Mucosa of rectum (tissue), 2 donors: ENCODE measurements at regions not wholly inside any gene's neighbourhood (a gene's known extent, or its start where the extent isn't known, plus 50 kb on each side); places are given as distances from the start of the nearest gene placed in this dataset.

Experiments used
- H3K27ac ChIP-seq, 2 donors: one replicate each; pipeline ENCODE4 v1.7.0; 2013; ENCODE audit warnings: inconsistent platforms in 2 of 2, low read depth in 2 of 2, low read length in 2 of 2
- H3K27me3 ChIP-seq, 2 donors: one replicate each; pipeline ENCODE4 v1.7.0; 2013; ENCODE audit warnings: low read length in 2 of 2; ENCODE audit not compliant: control insufficient read depth in 2 of 2, insufficient read depth in 2 of 2
- H3K36me3 ChIP-seq, 2 donors: one replicate each; pipeline ENCODE4 v1.7.0; 2013; ENCODE audit warnings: low read length in 2 of 2; ENCODE audit not compliant: control insufficient read depth in 2 of 2, insufficient read depth in 2 of 2
- H3K4me1 ChIP-seq, 2 donors: one replicate each; pipeline ENCODE4 v1.7.0; 2013; ENCODE audit warnings: low read length in 2 of 2, mild to moderate bottlenecking in 1 of 2; ENCODE audit not compliant: control insufficient read depth in 2 of 2, insufficient read depth in 2 of 2
- H3K4me3 ChIP-seq, 2 donors: one replicate each; pipeline ENCODE4 v1.7.0; 2013; ENCODE audit warnings: low read length in 2 of 2
- H3K9ac ChIP-seq, 2 donors: one replicate each; pipeline ENCODE4 v1.7.0; 2013; ENCODE audit warnings: low read length in 2 of 2, low read depth in 1 of 2, mild to moderate bottlenecking in 1 of 2
- H3K9me3 ChIP-seq, 2 donors: one replicate each; pipeline ENCODE4 v1.7.0; 2013; ENCODE audit warnings: low read length in 2 of 2; ENCODE audit not compliant: control insufficient read depth in 2 of 2
- donor health status: healthy.
- donor health status: Normal muscosa, but diverticular disease.

DNA sequence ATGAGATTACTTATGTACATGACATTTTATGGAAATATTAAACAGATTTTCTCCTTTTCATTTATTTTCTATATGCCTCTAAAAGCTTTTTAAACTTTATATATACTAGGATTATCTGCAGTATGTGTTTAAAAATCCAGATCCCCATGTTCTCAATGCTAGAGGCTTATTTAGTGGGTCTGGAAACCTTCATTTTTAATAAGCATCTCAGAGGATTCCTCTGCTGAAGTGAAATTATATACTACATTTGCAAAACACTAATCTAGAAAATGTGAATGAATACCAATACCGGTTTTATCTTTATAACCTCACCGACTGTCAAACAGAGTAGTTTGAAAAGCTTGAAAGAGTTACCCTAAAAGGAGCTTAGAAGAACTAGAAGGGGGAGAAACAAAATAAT lies 863.8 kb upstream of the ZWINT start:
- Histone ChIP-seq H3K9ac (no peak overlapping the region), H3K4me3 (no peak overlapping the region), H3K9me3 (no peaks in the 10 kb centered on the region), H3K27ac (no peak overlapping the region), H3K36me3 (no peaks in the 10 kb centered on the region), H3K4me1 (no peaks in the 10 kb centered on the region), H3K27me3 (no peaks in the 10 kb centered on the region)

DNA sequence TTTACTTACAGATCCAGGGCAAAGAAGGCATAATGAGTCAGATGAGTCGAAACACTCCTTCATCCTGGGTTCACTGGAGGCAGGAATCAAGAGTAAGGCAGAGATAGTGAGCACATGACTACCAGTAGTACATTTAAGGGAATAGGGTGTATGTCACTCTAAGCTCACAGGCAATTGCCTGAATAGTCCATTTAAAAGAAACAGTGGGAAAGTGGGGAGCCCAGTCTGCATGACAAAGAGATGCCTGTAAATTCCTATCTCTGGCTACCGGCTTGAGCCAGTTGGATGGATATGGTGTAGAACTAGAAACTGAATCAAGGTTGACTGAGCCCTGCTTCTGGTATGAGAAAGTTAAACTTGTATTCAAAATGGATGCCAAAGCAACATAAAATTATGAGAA lies 861.5 kb upstream of the ZWINT start:
- H3K27me3 ChIP-seq = no peaks in the 10 kb centered on the region
- H3K27ac ChIP-seq = no peak overlapping the region
- H3K4me1 ChIP-seq = no peaks in the 10 kb centered on the region
- no peak overlapping the region for H3K9ac ChIP-seq
- H3K9me3 ChIP-seq = no peaks in the 10 kb centered on the region
- H3K36me3 ChIP-seq = no peaks in the 10 kb centered on the region
- no peak overlapping the region for H3K4me3 ChIP-seq

DNA sequence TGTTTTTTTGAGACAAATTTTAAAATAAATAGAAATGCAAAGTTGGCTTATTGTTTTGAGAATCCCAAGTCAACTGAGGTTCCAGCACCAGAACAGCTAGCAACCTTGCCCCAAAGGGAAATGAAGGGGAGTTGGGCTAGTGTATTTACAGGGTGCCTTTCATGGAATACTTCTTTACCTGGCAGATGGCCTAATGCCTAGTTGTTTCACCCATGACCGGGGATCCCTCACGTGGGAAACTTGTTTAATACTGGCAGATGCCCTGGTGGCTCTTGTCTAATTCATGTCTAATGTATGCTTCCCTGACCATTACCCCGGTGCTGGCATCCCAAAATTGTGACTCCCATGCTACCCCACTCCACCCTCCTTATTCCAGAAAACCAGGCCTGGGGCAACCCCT lies 861.1 kb upstream of the ZWINT start:
- no peak overlapping the region for H3K4me3 ChIP-seq
- H3K27me3 ChIP-seq = no peaks in the 10 kb centered on the region
- no peaks in the 10 kb centered on the region for H3K4me1 ChIP-seq
- no peaks in the 10 kb centered on the region for H3K36me3 ChIP-seq
- no peaks in the 10 kb centered on the region for H3K9me3 ChIP-seq
- H3K9ac ChIP-seq = no peak overlapping the region
- H3K27ac ChIP-seq = no peak overlapping the region

DNA sequence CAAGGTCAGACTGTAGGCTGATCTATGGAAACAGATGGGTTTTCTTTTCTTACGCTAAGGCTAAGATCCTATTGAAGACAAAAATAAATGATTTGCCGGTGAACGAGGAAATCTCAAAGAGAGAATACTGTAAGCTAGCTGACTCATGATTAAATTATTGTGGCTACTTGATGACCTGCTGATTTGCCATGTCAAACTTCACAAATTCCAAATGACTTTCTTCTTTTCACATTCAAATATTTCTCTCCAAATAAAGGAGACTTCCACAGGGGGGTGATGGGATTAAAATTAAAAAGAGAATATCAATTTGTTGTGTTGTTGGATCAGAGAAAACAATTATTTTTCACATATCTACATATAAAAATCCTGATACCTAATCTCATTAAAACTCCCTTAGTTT lies 860.6 kb upstream of the ZWINT start:
- H3K4me1 ChIP-seq = no peaks in the 10 kb centered on the region
- H3K36me3 ChIP-seq = no peaks in the 10 kb centered on the region
- H3K4me3 ChIP-seq = no peak overlapping the region
- H3K27ac ChIP-seq = no peak overlapping the region
- H3K9me3 ChIP-seq = no peaks in the 10 kb centered on the region
- H3K9ac ChIP-seq = no peak overlapping the region
- H3K27me3 ChIP-seq = no peaks in the 10 kb centered on the region

DNA sequence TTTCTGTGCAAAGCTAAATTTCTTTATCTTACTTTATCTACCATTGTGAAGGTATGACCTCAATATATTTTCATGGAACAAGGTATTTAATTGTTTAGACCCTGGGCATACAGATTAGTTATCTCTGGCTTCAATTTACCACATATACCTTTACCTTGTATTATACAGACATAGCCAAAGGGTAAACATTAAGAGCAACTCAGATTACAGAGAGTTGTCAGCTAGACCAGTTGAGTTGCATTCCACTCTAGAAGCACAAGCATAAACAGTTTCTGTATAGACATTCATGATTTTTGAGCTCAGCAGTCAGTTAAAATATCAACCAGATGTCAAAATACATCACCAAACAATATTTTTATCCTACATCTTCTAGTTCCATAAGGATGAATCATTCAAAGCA lies 857.3 kb upstream of the ZWINT start:
- Histone ChIP-seq H3K9ac (no peak overlapping the region), H3K9me3 (no peaks in the 10 kb centered on the region), H3K27me3 (no peaks in the 10 kb centered on the region), H3K4me1 (no peaks in the 10 kb centered on the region), H3K36me3 (no peaks in the 10 kb centered on the region), H3K4me3 (no peak overlapping the region), H3K27ac (no peak overlapping the region)

DNA sequence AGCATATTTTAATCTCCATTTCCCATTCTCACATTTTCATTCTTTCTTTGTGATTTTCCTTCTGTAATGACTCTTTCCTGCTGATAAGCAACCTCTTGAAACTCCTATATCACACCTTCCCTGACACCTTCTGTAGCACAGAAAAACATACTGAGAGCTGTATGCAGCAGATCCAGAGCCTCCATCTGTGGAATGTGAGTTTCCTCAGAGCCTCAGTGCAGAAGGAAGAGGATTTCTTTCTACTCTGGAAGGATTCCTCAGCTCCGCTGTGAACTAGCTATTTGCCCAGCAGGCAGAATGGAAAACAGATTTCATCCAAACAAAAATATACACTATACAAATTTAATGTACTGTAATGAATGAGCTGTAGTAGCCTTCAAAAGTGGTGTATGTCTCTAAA lies 841.3 kb upstream of the ZWINT start:
- Histone ChIP-seq H3K4me3 (no peak overlapping the region), H3K4me1 (no peaks in the 10 kb centered on the region), H3K36me3 (no peaks in the 10 kb centered on the region), H3K27me3 (no peaks in the 10 kb centered on the region), H3K9me3 (no peaks in the 10 kb centered on the region), H3K27ac (no peak overlapping the region), H3K9ac (no peak overlapping the region)

DNA sequence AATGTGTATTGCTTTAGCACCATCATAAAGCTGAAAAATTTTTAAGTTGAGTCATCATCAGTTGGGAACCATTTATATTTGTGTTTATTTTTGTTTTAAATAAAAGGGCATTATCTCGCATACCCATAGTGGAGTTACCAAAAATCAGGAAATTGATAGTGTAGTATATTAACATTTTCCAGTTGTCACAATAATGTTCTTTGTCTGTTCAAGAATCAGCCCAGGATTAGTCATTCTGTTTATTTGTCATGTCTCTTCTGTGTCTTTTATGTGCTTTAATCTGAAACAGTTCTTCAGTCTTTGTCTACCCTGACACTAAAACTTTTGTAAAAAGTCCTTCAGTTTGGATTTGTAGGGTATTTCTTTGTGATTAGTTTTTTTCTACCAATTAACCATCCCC lies 827.8 kb upstream of the ZWINT start:
- no peak overlapping the region for H3K27ac ChIP-seq
- no peak overlapping the region for H3K9ac ChIP-seq
- H3K9me3 ChIP-seq = no peaks in the 10 kb centered on the region
- H3K4me1 ChIP-seq = no peaks in the 10 kb centered on the region
- H3K27me3 ChIP-seq = no peaks in the 10 kb centered on the region
- H3K36me3 ChIP-seq = no peaks in the 10 kb centered on the region
- H3K4me3 ChIP-seq = no peak overlapping the region

DNA sequence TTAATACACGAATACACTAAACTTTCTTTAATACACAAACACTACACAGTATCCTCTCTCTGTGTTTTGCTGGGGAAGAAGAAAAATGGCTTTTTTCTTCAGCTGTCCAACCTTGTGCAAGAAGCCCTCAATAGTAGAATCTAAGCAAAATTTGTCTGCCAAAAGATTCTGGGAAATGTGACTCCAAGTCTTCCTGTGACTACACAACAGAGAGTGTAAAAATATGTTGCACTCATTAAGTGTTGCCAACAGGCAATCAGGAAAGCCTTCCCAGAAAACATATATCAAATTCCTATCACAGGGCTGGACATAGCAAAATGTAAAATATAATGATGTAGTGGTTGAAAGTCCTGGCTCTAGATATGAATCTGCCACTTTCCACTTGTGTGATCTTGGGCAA lies 825.1 kb upstream of the ZWINT start:
- Histone ChIP-seq H3K27ac (no peak overlapping the region), H3K27me3 (no peaks in the 10 kb centered on the region), H3K4me1 (no peaks in the 10 kb centered on the region), H3K9ac (no peak overlapping the region), H3K36me3 (no peaks in the 10 kb centered on the region), H3K9me3 (no peaks in the 10 kb centered on the region), H3K4me3 (no peak overlapping the region)

DNA sequence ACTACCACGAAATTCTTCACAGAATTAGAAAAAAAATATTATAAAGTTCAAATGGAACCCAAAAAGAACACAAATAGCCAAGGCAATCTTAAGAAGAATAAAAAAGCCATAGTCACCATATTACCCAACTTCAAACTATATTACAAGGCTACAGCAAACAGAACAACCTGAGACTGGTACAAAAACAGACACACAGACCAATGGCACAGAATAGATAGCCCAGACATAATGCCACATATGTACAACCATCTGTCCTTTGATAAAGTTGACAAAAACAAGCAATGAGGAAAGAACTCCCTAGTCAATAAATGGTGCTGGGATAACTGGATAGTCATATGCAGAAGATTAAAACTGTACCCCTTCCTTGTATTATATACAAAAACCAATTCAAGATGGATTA lies 808.5 kb upstream of the ZWINT start:
- Histone ChIP-seq H3K27me3 (no peaks in the 10 kb centered on the region), H3K36me3 (no peaks in the 10 kb centered on the region), H3K4me3 (no peak overlapping the region), H3K4me1 (no peaks in the 10 kb centered on the region), H3K27ac (no peak overlapping the region), H3K9ac (no peak overlapping the region), H3K9me3 (no peaks in the 10 kb centered on the region)

DNA sequence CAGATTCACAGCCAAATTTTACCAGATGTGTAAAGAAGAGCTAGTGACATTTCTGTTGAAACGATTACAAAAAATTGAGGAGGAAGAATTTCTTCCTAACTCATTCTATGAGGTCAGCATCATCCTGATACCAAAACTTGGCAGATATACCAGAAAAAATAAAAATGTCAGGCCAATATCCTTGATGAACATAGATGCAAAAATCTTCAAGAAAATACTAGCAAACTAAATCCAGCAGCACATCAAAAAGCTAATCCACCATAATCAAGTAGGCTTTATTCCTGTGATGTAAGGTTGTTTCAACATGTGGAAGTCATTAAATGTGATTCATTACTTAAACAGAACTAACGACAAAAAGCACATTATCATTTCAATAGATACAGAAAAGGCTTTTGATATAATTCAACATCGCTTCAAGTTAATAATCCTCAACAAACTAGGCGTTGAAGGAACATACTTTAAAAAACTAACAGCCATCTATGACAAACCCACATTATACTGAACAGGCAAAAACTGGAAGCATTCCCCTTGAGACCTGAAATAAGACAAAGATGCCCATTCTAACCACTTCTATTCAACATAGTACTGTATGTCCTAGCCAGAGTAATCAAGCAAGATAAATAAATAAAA lies 807.7 kb upstream of the ZWINT start:
- H3K9ac ChIP-seq = no peak overlapping the region
- no peak overlapping the region for H3K27ac ChIP-seq
- H3K27me3 ChIP-seq = no peaks in the 10 kb centered on the region

DNA sequence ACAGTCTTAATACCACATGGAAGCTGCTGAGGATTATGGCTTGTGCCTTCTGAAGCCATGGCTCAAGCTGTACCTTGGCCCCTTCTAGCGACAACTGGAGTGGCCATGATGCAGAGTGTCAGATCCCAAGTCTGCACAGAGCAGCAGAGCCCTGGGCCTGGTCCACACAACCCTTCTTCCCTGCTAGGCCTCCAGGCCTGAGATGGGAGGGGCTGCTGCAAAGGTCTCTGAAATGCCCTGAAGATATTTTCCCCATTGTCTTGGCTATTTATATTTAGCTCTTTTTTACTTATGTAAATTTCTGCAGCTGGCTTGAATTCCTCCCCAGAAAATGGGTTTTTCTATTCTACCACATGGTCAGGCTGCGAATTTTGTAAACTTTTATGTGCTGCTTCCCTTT lies 804.6 kb upstream of the ZWINT start:
- H3K4me1 ChIP-seq = peaks cover 6 to 10% of the 10 kb centered on the region in 2 donors
- H3K27ac ChIP-seq = no peak overlapping the region
- no peaks in the 10 kb centered on the region for H3K27me3 ChIP-seq
- H3K9ac ChIP-seq = no peak overlapping the region
- no peaks in the 10 kb centered on the region for H3K36me3 ChIP-seq
- H3K4me3 ChIP-seq = no peak overlapping the region
- no peaks in the 10 kb centered on the region for H3K9me3 ChIP-seq

More for the DNA sequence above, 807.7 kb upstream of the ZWINT start:
- Histone ChIP-seq H3K36me3 (no peaks in the 10 kb centered on the region), H3K4me3 (no peak overlapping the region), H3K4me1 (no peaks in the 10 kb centered on the region), H3K9me3 (no peaks in the 10 kb centered on the region)
